ENCODE measurements at regions not wholly inside any gene's neighbourhood (a gene's known extent, or its start where the extent isn't known, plus 50 kb on each side); places are given as distances from the start of the nearest gene placed in this dataset.

DNA sequence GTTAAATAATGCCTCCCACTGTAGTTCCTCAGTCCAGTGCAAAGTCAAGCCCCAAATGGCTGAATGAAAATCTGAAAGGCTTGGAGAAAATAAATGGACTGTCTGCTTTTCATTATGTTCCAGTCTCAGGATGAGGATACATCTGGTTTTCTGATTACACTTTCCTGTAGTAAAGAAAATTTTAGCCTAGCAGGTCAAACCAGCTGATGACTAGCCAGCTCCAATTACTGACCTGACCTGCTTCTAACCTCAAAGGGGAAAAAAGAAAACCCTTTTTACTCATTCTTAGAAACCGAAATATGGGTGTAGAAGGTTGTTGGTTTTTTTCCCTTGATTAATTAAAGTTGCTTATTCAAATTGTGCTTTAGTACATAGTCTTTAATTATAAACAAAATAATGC is 418.4 kb downstream of the EFNB2 start:
- TF ChIP-seq POLR2AphosphoS5 (IDR thresholded peaks at IDR 0.05; ENCODE audit: borderline replicate concordance, low read depth, low read length) = no peak
- no peak for TF ChIP-seq EZH2 (IDR thresholded peaks at IDR 0.05)
- TF ChIP-seq FOXP2 (optimal IDR thresholded peaks at IDR 0.05; ENCODE audit: control extremely low read depth, extremely low read length, insufficient read depth) = no peak

Measured in SK-N-MC (cell line).